ENCODE measurements at regions not wholly inside any gene's neighbourhood (a gene's known extent, or its start where the extent isn't known, plus 50 kb on each side); places are given as distances from the start of the nearest gene placed in this dataset.
A peak's percentile ranks its signal among the peaks of the same experiment; 100 is the strongest.

DNA sequence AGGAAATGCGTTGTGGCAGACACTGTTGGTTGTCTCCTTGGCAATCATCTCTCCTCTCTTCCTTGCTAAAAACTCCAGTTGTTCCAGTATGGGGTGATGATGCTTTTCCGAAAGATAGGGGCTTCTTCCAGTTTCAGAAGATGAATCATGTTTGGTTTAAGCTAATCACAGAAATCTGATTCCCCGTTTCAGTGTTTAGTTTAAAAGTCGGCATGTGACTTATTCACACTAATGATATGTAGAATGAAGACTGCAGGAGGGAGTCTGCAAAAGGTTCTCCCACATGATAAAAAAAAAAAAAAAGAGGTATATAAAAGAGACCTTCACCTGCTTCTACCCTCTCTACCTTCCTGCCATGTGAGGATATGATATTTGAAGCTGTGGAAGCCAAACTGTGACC is 239.0 kb upstream of the SIX2 start:
- no peak for DNase-seq

DNA sequence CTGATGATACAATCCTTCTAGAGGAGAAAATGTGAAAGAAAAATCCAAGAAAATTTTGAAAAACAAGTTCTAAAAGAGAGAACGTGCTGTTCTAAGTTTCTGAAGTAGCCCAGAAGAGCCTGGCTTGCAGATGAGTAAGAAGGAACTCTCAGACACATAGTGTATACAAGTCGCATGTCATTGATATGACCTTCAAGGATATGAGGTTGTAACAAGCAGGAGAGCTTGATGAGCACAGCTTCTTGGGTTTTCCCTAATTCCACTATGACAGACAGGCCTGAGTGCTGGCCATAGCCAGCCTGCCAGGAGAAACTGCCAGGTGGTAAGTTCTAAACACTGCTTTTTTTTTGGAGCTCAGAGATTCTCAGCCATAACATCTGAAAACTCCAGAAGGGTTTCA is 235.7 kb upstream of the SIX2 start:
- DNase-seq: no peak

DNA sequence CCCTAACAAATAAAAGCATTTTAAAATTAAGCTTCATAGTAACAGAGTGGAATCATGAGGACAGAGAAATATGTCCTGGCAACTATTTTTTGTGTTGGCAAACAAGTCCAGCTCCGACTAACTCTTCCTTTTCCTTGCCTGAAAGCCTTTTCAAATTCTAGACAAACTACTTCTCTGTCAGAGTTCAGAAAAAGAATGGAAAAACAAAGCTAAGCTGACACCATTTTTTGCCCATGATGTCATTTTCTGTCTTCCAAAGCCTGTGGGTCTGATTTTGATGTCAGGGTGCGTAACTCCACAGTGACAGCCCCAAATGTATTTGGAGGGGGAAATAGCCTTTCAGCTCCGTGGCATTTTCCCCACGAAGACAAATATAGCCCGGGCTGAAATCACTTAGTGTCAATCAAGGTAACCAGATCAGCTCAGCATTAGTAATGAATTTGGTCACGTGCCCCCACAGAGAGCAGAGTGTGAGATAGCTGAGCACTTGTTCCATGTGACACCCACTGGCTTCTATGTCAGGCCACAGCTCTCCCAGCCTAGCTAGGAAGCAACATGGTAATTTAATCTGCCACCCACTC is 233.0 kb upstream of the SIX2 start:
- no peak for DNase-seq

DNA sequence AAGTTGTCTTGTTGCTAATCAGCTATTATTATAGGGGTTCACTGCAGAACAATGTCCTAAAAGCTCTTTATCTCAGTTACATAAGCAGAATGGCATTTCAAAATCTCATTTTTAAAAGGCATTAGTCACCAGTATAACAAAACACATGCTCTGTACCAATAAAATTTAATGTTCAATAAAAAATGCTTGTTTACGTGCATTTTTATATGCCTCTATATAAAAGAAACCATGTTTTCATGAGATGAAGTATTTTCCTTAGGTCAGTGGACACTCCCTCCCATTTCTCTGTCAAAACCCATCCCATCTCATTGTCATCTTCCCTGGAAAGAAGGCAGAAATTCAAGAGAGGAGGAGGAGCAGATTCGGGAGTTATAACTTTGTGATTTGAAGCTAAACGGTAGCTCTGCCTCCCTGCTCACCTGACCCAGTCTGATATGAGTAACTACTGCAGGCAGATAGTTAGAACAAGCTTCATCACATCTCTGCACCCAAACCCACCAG is 231.9 kb upstream of the SIX2 start:
- no peak for DNase-seq

DNA sequence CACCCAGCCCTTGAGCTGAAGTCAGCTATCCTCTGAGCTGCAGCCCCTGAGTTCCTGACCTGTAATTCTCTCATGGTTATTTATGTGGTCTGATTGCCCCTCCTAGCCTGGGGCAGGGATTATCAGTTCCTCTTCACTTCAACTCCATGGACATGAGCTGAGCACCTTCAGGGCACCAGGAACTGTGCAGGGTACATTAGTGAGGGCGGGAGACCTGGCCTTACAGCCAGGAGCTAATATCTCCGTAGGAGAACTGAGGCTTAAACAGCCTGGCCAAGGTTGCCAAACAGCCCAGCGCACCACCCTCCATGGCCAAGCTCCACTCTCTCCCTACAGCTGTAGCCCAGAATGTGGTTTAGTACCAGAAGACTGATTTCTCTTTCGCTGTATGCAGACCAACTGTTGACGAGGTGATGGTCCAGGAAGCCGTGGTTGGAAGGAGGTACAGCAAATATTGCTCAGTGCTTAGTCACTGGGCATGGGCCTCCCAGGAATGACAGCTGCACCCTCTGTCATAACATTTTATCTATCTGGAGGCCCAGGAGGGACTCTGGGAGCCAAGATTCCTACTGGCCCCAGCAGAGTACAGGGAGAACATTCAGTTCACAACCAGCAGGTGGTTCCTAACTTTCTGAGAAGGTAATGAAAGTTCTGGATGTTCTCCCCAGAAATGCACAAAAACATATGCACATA is 228.7 kb upstream of the SIX2 start:
- peak; percentile 19 to 26 for DNase-seq

DNA sequence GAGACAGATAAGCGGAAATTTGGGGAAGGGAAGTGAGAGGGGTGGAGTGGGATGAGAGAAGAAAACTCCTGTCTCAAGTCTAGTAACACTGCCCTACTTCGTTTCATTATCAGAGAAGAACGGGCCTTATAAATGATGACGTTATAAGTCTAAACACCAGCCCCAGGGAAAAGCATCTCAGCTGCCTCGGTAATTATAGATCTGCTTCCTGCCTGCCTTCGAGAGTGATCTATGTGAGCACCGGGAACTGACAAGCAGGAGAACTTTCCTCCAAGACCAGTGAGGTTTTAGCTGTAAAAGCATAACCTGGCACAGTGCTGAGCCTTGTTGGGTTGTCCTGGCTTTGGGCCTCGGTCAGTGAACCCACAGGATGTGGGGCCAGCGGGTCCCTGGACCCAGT is 227.9 kb upstream of the SIX2 start:
- DNase-seq: no peak

DNA sequence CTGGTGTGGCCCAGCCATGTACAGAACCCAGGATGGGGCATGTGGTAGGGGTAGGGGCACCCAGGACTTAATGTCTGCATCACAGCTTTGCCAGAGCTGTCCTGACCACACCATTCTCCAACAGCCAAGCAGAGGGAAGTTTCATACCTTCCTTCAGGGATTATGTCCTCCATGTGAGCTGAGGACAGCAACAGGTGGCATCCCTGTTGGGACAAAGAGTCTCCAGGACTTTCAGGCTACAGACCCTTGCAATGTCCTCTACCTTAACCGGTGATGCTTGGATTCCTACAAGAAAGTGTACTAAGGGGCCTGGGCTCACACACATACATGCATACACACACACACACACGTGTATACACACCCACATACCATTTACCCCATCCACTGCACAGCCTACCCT is 227.0 kb upstream of the SIX2 start:
- DNase-seq: no peak

DNA sequence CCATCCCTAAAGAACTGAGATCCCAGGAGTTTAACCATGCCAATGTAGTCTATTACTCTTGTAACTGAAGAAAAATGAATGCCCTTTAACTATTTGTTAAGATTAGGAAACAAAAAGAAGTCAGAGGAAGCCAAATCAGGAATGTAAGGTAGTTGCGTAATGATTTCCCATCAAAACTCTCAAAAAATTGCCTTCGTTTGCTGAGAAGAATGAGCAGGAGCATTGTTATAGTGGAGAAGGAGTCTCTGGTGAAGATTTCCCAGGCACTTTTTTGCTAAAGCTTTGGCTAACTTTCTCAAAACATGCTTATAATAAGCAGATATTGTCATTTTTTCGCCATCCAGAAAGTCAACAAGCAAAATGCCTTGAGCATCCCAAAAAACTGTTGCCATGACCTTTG is 224.0 kb upstream of the SIX2 start:
- DNase-seq: no peak

DNA sequence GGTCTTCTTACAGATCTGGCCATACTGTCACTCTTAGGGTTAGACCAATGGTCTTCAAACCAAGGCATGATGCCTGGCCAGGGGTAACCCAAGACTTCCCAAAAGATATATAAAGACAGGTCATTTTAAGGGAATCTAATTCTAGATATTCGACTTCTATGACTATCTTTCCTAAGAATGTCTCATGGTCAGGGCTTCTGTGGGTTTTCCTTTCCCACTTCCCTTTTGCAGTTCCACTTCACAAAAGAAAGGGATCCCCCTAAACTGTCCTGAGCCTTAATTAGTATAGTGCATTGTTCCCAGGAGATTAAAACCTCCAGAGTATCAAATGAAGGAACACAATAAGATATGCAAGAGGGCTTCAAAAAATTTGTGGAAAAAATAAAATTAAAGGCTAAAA is 223.6 kb upstream of the SIX2 start:
- no peak for DNase-seq

DNA sequence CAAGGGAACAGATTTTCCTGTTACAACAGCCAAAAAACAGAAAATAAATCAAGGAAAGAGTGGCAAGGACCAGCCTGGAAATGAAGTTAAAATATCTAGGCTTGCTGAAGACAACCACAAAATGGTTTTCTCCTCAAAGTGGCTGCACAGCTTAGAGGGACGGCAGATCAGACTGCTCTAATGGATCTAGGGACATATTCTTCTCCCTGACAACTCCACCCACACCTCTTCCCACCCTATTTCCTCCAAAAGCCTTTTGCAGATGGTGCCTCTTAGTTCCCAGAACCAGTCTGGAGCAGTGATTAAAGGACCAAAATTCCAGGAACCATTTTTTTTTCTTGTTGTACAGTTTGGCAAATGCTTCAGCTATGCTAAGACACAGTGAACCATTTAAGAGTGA is 220.2 kb upstream of the SIX2 start:
- no peak for DNase-seq

DNA sequence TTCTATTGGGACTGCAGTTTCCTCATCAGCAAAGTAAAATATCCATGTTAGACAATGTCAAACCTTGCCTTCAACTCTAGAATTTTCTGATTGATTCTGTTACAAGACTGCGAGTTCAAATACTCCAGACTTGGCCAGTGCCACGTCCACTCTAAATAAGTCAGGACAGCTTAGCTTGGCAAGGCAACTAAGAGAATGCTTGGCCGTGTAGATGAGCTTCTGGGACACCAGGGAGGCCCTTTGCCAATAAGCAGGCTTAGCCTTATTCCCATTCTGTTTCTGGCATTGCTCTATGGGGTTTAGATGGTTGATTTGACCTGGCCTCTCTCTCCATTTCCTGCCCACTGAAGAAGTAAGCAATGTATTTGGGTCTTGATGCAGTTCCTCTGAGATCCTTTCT is 218.1 kb upstream of the SIX2 start:
- DNase-seq: no peak

DNA sequence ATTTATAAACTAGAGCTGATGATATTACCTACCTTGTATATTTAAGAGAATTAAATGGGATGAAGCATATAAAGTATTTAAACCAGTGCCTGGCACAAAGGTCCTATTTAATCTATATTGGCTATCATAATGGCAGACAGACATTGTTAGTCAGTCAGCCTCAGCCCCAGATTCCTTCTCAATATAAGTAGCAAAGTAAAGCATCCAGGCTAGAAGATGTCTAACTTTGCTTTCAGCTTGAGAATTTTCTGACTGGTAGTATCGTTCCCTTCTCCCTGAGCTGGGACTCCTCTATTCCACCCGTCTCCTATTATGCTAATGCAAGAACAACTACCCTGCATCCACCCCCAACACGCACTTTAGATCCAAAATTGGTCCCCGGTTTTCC is 215.7 kb upstream of the SIX2 start:
- no peak for DNase-seq

DNA sequence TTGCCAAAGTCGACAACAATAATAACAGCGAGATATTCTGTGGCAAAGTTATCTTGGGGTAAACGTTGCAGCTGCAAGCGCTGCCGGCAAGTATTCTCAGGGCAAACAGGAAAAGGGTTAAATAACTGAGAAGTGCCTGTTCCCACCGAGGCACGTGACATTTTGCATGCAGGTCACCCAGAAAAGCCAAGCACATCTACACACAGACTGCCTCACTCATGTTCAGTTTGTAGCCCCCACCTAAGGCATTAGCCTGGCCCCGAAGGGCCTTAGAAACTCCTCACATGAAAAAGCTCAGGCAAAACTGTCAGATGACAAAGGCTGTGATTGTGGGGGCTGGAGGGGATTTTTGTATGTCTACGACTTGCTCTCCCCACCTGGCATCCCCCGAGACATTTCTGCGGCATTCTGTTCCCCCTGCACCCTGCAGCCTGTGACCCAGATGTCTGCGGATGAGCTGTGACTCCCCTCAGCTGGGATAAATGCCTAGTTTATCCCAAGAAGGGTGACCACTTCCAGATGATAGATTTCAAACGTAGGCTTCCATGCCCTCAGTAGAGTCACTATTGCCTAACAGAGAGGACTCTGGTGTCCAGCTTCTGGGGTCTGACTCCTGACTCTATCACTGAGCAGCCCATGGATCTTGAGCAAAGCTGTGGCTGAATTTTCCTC is 215.2 kb upstream of the SIX2 start:
- no peak for DNase-seq

DNA sequence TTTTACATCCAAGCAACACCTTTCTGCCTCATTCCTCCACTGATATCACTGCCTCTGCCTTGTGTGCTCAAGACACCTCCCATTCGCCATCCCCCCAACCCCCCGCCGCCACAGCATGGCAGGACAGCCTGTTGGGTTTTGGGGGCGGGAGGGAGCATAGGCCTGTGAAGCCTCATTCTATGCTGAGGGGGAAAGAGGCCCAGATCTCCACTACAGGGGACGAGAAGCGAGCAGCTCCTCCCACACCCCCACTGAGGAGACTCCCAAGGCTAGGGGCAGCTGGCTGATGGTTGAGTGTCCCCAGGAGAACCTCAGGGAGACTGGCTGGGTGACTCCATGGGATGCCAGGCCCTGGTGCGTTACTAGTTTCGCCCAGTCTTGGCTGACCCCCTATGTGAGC is 214.3 kb upstream of the SIX2 start:
- DNase-seq: no peak

DNA sequence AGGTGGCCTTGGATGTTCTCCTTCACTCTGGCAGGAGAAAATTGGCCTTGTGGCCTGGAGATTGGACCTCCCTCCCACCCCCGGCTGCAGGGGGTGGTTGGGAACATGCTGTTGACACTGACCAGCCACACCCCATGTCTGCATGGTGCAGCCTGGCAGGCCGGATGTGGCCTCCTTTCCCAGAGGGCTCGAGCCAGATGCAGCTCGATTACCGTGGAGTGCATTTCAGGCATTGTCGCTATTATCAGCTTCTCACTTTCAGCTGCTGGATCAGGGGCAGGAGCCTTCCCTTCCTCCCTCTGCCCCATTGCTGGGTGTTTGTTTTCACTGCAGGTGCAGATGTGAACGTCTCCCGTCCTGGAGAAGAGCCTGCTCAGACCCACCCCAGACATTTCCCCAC is 211.0 kb upstream of the SIX2 start:
- no peak for DNase-seq

DNA sequence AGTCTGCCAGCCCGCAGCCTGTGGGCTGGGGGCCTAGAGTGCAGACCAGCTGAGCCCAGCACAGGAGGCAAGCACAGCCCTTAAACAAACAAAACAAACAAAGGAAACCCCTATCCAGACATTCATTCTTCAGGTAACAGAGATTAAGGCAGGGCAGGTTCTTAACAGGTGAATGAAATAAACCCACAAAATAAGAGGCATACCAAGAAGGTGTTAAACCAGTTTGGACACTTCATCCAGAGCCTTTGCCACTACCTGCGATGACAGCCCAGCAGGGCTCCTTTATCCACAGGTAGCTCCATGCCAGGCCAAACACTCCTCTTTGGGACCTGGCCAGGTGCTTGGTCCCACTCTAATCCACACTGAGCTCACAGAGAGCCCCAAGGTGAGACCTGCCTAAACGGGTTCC is 209.7 kb upstream of the SIX2 start:
- no peak for DNase-seq

DNA sequence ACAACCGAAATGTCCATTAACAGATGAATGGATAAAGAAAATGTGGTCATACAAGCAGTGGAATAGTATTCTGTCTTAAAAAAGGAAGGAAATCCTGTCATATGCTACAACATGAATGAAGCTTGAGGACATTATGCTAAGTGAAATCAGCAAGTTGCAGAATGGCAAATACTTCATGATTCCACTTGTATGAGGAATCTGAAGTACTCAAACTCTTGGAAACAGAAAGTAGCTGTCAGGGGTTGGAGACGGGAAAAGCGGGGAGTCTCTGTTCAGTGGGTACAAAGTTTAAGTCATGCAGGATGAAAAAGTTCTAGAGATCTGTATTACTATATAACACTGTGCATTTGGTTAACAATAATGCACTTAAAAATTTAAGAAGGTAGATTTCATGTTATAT is 209.0 kb upstream of the SIX2 start:
- DNase-seq: no peak

DNA sequence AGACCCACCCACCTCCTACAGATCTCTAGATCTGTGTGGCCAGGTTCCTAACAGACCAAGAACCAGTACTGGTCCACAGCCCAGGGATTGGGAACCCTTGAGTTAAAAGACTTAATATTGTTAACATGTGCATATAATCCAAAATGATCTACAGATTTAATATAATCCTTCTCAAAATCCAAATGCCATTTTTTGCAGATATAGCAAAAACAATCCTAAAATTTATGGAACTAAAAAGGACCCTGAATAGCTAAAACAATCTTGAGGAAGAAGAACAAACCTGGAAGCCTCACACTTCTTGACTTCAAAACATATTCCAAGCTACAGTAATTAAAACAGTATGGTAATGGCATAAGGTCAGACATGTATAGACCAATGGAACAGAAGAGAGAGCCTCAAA is 206.9 kb upstream of the SIX2 start:
- no peak for DNase-seq

DNA sequence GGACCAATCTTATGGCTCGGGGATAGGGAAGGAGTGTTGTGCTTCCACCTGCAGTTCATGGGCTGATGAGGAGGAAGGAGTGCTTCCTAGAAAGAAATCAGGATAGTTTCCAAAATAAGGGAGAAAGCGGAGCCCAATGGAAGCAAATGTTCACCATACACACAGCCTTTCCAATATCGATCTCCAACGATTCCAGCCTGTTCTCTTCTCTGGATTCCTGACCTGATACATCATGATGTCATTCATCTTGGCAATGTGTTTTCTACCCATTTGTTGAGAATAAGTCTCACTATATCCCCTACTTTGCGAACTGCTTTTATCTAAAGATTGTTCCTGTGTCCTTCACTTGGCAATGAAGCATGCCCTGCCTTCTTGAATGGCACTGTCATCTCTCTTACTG is 205.3 kb upstream of the SIX2 start:
- no peak for DNase-seq

DNA sequence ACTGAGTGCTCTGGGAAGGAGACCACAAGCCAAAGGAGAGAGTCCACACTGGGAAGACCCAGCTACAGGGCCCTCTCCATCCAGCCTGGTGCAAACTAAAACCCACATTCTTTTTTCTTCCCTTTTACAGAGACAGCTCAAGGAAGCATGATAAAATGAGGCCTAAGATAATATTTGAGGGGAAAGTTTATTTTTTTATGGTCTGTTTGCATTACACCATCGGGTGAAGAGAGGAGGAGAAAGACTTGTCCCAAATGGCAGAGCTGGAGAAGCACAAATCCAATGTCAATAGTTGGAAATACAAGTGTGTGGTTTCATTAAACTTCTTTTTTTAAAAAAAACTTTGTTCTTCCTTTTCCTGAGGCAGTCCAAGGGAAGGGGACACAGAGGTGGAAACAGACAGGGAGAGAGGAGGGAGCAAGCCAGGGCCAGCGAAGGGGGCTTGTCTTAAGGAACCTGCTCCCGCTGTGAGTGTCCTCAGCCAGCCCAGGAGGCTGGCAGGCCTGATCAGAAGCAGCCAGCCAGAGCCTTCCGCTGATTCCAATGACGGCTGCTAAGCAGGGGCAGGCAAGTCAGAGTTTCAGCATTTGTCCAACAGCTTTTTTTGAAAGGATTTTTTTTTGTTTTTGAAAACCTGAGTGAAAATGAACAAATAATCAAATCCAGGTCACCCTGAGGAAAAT is 203.8 kb upstream of the SIX2 start:
- no peak for DNase-seq

DNA sequence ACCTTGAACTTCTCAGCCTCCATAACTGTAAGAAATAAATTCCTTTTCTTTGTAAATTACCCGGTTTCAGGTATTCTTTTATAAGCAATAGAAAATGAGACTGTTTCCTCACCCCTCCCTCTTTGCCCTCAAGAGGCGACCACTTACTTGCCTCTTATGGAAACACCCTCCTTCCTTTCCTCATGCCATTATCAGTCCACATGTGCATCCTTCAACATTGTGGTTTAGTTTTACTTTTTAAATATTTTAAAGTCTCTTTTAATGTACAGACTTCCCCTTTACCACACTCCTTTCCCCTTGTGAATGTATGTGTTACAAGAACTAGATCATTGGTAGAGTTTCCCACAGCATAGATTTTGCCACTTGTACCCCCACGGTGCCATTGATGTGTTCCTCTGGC is 202.4 kb upstream of the SIX2 start:
- DNase-seq: no peak

DNA sequence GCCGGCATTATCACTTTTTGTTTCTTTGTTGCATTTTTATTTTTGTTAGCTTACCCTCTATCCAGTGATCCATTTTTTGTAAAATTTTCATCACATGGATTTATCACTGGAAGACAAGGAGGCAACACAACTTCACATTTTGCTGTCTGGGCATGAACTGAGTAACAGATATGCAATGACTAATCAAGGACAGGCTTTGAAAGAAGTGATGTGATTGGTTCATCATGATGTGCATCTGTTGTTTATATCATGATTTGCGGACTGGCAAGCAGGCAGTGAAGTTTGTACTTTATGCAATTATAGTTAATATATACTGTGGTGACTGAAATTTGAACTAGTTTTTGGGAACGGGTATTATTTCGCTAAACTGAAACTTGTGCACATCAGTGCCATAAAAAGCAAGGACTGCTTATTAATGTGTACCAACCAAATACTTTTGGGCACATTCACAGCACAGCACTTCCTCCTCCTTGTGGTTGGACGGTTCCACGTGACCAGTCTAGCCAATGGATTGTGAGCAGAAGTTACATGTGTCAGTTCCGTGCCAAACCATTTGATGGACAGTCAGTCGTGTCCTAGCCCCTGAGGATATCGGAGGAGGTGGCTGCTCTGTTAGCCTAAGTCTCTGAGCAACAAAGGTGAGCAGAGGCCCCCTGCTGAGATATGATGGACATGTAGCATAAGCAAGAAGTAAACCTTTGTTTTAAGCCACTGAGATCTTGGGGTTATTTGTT is 201.4 kb upstream of the SIX2 start:
- no peak for DNase-seq

DNA sequence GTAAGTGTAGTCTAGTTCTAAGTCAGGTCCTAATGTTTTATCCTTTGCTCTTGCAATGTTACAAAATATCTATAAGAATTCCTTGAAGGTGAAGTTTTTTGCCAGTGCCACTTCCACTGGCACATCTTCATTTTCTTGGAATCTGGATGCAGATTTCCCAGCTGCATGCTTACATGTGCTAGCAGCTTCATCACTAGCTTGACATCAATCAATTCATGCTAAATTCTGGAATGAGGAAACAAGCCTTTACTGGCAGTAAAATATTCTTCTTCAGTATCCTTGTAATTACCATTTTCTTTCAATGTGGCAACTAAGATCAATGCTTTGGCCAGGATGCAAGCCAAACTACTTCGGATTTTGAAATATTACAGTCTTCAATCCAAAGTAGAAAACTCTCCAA is 200.6 kb upstream of the SIX2 start:
- no peak for DNase-seq
